CD8-positive, alpha-beta memory T cell (primary cell): ENCODE measurements at regions not wholly inside any gene's neighbourhood (a gene's known extent, or its start where the extent isn't known, plus 50 kb on each side); places are given as distances from the start of the nearest gene placed in this dataset.

Experiments used
- CTCF ChIA-PET: fragments of 350-600 bp; sonication (Branson Sonifier 250); formaldehyde crosslinking; loops from one replicate; lab custom pipeline; 2021; ENCODE audit warnings: antibody characterized with exemption; lab: Charles Lee
- POLR2A ChIA-PET: fragments of 350-600 bp; sonication (Branson Sonifier 250); formaldehyde crosslinking; loops from one replicate; lab custom pipeline; 2021; ENCODE audit warnings: antibody characterized with exemption; lab: Charles Lee
- DNase-seq, 5 donors: peaks; one replicate each; pipeline versions ENCODE4 v3.0.0 to v3.0.0-alpha.2; 2020 to 2022; ENCODE audit warnings: mixed read lengths in 1 of 5
- H3K27ac ChIP-seq: one replicate; pipeline ENCODE4 v1.7.0; 2013; ENCODE audit warnings: low read depth, mild to moderate bottlenecking, low read length, moderate library complexity
- H3K27me3 ChIP-seq: 2 replicates; pipeline ENCODE4 v1.7.0; 2013; ENCODE audit warnings: low read length, mild to moderate bottlenecking; ENCODE audit not compliant: insufficient read depth, poor library complexity, severe bottlenecking
- H3K36me3 ChIP-seq: 2 replicates; pipeline ENCODE4 v1.7.0; 2013; ENCODE audit warnings: mild to moderate bottlenecking, low read length, moderate library complexity; ENCODE audit not compliant: insufficient read depth
- H3K4me1 ChIP-seq: 2 replicates; pipeline ENCODE4 v1.7.0; 2013; ENCODE audit warnings: mild to moderate bottlenecking, low read length, moderate library complexity; ENCODE audit not compliant: insufficient read depth
- H3K4me3 ChIP-seq: 2 replicates; pipeline ENCODE4 v1.7.0; 2013; ENCODE audit warnings: mild to moderate bottlenecking, low read length
- H3K9me3 ChIP-seq: 2 replicates; pipeline ENCODE4 v1.7.0; 2013; ENCODE audit warnings: mild to moderate bottlenecking, low read length
- H3K27ac Mint-ChIP-seq, 8 donors: one replicate each; pipeline ENCODE4 v1.8.0; 2020 to 2021; ENCODE audit warnings: mixed read lengths in 8 of 8, mild to moderate bottlenecking in 6 of 8, inconsistent platforms in 3 of 8, moderate library complexity in 3 of 8
- H3K27me3 Mint-ChIP-seq, 2 donors: one replicate each; pipeline ENCODE4 v1.8.0; 2020 to 2021; ENCODE audit warnings: mixed read lengths in 2 of 2, mild to moderate bottlenecking in 1 of 2, moderate library complexity in 1 of 2
- H3K36me3 Mint-ChIP-seq, 3 donors: one replicate each; pipeline ENCODE4 v1.8.0; 2020 to 2021; ENCODE audit warnings: mixed read lengths in 3 of 3, inconsistent platforms in 1 of 3, mild to moderate bottlenecking in 1 of 3
- H3K4me1 Mint-ChIP-seq, 3 donors: one replicate each; pipeline ENCODE4 v1.8.0; 2020 to 2021; ENCODE audit warnings: mixed read lengths in 3 of 3, inconsistent platforms in 1 of 3, mild to moderate bottlenecking in 1 of 3
- H3K4me3 Mint-ChIP-seq, 7 donors: one replicate each; pipeline ENCODE4 v1.8.0; 2020 to 2021; ENCODE audit warnings: mixed read lengths in 7 of 7, mild to moderate bottlenecking in 6 of 7, moderate library complexity in 4 of 7, inconsistent platforms in 2 of 7
- H3K9me3 Mint-ChIP-seq, 5 donors: one replicate each; pipeline ENCODE4 v1.8.0; 2020 to 2022; ENCODE audit warnings: mixed read lengths in 5 of 5, mild to moderate bottlenecking in 3 of 5, moderate library complexity in 2 of 5, inconsistent platforms in 1 of 5

GRCh38 chr1:186519982-186520381 lies 59.1 kb upstream of the PDC start:
- H3K27me3 Mint-ChIP-seq = no peaks in the 10 kb centered on the region
- H3K27ac Mint-ChIP-seq = no peak overlapping the region

GRCh38 chr1:186518822-186519381 lies 58.0 kb upstream of the PDC start:
- Histone ChIP-seq H3K36me3 (no peaks in the 10 kb centered on the region), H3K27me3 (no peaks in the 10 kb centered on the region), H3K4me3 (no peak overlapping the region), H3K9me3 (no peaks in the 10 kb centered on the region), H3K4me1 (no peaks in the 10 kb centered on the region), H3K27ac (no peak overlapping the region)
- CTCF ChIA-PET = no interaction called here
- POLR2A ChIA-PET = no interaction called here
- DNase-seq = no peak
- no peak overlapping the region for H3K4me3 Mint-ChIP-seq
- H3K27me3 Mint-ChIP-seq = no peaks in the 10 kb centered on the region
- H3K36me3 Mint-ChIP-seq = peaks cover 2 to 4% (median 2%) of the 10 kb centered on the region in 3 donors
- H3K9me3 Mint-ChIP-seq = peaks cover 10 to 17% (median 16%) of the 10 kb centered on the region in 5 donors
- no peak overlapping the region for H3K27ac Mint-ChIP-seq
- no peaks in the 10 kb centered on the region for H3K4me1 Mint-ChIP-seq

More at GRCh38 chr1:186519982-186520381, 59.1 kb upstream of the PDC start:
- POLR2A ChIA-PET = no interaction called here
- peaks cover 0 to 2% (median 0%) of the 10 kb centered on the region in 3 donors for H3K36me3 Mint-ChIP-seq
- CTCF ChIA-PET = no interaction called here
- no peak overlapping the region for H3K27ac ChIP-seq
- H3K9me3 Mint-ChIP-seq = peaks cover 17 to 23% (median 20%) of the 10 kb centered on the region in 5 donors
- no peak overlapping the region for H3K4me3 ChIP-seq
- no peak for DNase-seq
- no peaks in the 10 kb centered on the region for H3K36me3 ChIP-seq
- H3K9me3 ChIP-seq = no peaks in the 10 kb centered on the region
- H3K4me1 Mint-ChIP-seq = no peaks in the 10 kb centered on the region
- no peaks in the 10 kb centered on the region for H3K27me3 ChIP-seq
- no peaks in the 10 kb centered on the region for H3K4me1 ChIP-seq
- H3K4me3 Mint-ChIP-seq = no peak overlapping the region

GRCh38 chr1:186518395-186518794 lies 57.5 kb upstream of the PDC start:
- Histone ChIP-seq H3K27ac (no peak overlapping the region), H3K4me1 (no peaks in the 10 kb centered on the region), H3K36me3 (no peaks in the 10 kb centered on the region), H3K27me3 (no peaks in the 10 kb centered on the region), H3K9me3 (no peaks in the 10 kb centered on the region), H3K4me3 (no peak overlapping the region)
- no peak overlapping the region for H3K27ac Mint-ChIP-seq
- no peaks in the 10 kb centered on the region for H3K27me3 Mint-ChIP-seq
- POLR2A ChIA-PET = no interaction called here
- peaks cover 2 to 4% (median 2%) of the 10 kb centered on the region in 3 donors for H3K36me3 Mint-ChIP-seq
- CTCF ChIA-PET = no interaction called here
- no peak overlapping the region for H3K4me3 Mint-ChIP-seq
- H3K4me1 Mint-ChIP-seq = no peaks in the 10 kb centered on the region
- no peak for DNase-seq
- peaks cover 8 to 16% (median 13%) of the 10 kb centered on the region in 5 donors for H3K9me3 Mint-ChIP-seq

- ChIA-PET CTCF (no interaction called here), POLR2A (no interaction called here)
- no peak for DNase-seq
- H3K27me3 Mint-ChIP-seq = no peaks in the 10 kb centered on the region
- no peaks in the 10 kb centered on the region for H3K27me3 ChIP-seq
- no peaks in the 10 kb centered on the region for H3K9me3 ChIP-seq
- H3K27ac ChIP-seq = no peak overlapping the region
- no peaks in the 10 kb centered on the region for H3K4me1 Mint-ChIP-seq
- H3K9me3 Mint-ChIP-seq = peaks cover 3 to 13% (median 5%) of the 10 kb centered on the region in 5 donors
- H3K27ac Mint-ChIP-seq = no peak overlapping the region
- no peaks in the 10 kb centered on the region for H3K4me1 ChIP-seq
- H3K36me3 Mint-ChIP-seq = peaks cover 0 to 8% (median 2%) of the 10 kb centered on the region in 3 donors
- no peaks in the 10 kb centered on the region for H3K36me3 ChIP-seq
- no peak overlapping the region for H3K4me3 Mint-ChIP-seq
- no peak overlapping the region for H3K4me3 ChIP-seq
Observed at GRCh38 chr1:186514367-186514766, 53.5 kb upstream of the PDC start.

GRCh38 chr1:186513526-186513925 lies 52.6 kb upstream of the PDC start:
- Histone ChIP-seq H3K4me1 (no peaks in the 10 kb centered on the region), H3K4me3 (no peak overlapping the region), H3K9me3 (no peaks in the 10 kb centered on the region), H3K36me3 (no peaks in the 10 kb centered on the region), H3K27me3 (no peaks in the 10 kb centered on the region), H3K27ac (no peak overlapping the region)
- Mint-ChIP-seq H3K4me3 (no peak overlapping the region), H3K27ac (no peak overlapping the region), H3K4me1 (no peaks in the 10 kb centered on the region), H3K27me3 (no peaks in the 10 kb centered on the region), H3K9me3 (peaks cover 3 to 17% (median 6%) of the 10 kb centered on the region in 5 donors), H3K36me3 (peaks cover 0 to 8% (median 2%) of the 10 kb centered on the region in 3 donors)
- DNase-seq = no peak
- ChIA-PET CTCF (no interaction called here), POLR2A (no interaction called here)

GRCh38 chr1:186512698-186513457 lies 52.0 kb upstream of the PDC start:
- Histone ChIP-seq H3K4me3 (no peak overlapping the region), H3K4me1 (no peaks in the 10 kb centered on the region), H3K27ac (no peak overlapping the region), H3K36me3 (no peaks in the 10 kb centered on the region), H3K27me3 (no peaks in the 10 kb centered on the region), H3K9me3 (no peaks in the 10 kb centered on the region)
- DNase-seq = no peak
- POLR2A ChIA-PET = no interaction called here
- Mint-ChIP-seq H3K4me3 (no peak overlapping the region), H3K9me3 (peaks cover 6 to 22% (median 7%) of the 10 kb centered on the region in 5 donors), H3K27me3 (no peaks in the 10 kb centered on the region), H3K36me3 (peaks cover 0 to 8% (median 2%) of the 10 kb centered on the region in 3 donors), H3K4me1 (no peaks in the 10 kb centered on the region), H3K27ac (no peak overlapping the region)
- CTCF ChIA-PET = no interaction called here

- H3K27me3 ChIP-seq = no peaks in the 10 kb centered on the region
- Mint-ChIP-seq H3K27ac (no peak overlapping the region), H3K36me3 (peaks cover 0 to 9% (median 2%) of the 10 kb centered on the region in 3 donors), H3K9me3 (peaks cover 6 to 29% (median 11%) of the 10 kb centered on the region in 5 donors), H3K4me1 (no peaks in the 10 kb centered on the region), H3K27me3 (no peaks in the 10 kb centered on the region), H3K4me3 (peak overlapping the region in 1 of 7 donors; percentile 57)
- H3K9me3 ChIP-seq = no peaks in the 10 kb centered on the region
- H3K36me3 ChIP-seq = no peaks in the 10 kb centered on the region
- DNase-seq = no peak
- H3K4me1 ChIP-seq = no peaks in the 10 kb centered on the region
- POLR2A ChIA-PET = no interaction called here
- no peak overlapping the region for H3K27ac ChIP-seq
- CTCF ChIA-PET = no interaction called here
- no peak overlapping the region for H3K4me3 ChIP-seq
Observed at GRCh38 chr1:186511761-186512637, 51.1 kb upstream of the PDC start.
